Ishikawa (cell line): ENCODE measurements at regions not wholly inside any gene's neighbourhood (a gene's known extent, or its start where the extent isn't known, plus 50 kb on each side); places are given as distances from the start of the nearest gene placed in this dataset.

Experiments used
- CEBPB ChIP-seq: IDR thresholded peaks from 2 replicates; pipeline ENCODE4 v1.6.1; 2012
- CREB1 ChIP-seq: IDR thresholded peaks from 2 replicates; pipeline ENCODE4 v1.6.1; 2012; ENCODE audit warnings: low read depth
- EGR1 ChIP-seq: IDR thresholded peaks from 2 replicates; pipeline ENCODE4 v1.6.1; 2012
- EP300 ChIP-seq: IDR thresholded peaks from 2 replicates; pipeline ENCODE4 v1.6.1; 2012; ENCODE audit warnings: borderline replicate concordance
- FOXM1 ChIP-seq: IDR thresholded peaks from 2 replicates; pipeline ENCODE4 v1.6.1; 2012; ENCODE audit warnings: low read depth, borderline replicate concordance
- MAX ChIP-seq: IDR thresholded peaks from 2 replicates; pipeline ENCODE4 v1.6.1; 2012
- RAD21 ChIP-seq: IDR thresholded peaks from 2 replicates; pipeline ENCODE4 v1.6.1; 2012; ENCODE audit warnings: low read depth
- REST ChIP-seq: IDR thresholded peaks from 2 replicates; pipeline ENCODE4 v1.6.1; 2012; ENCODE audit warnings: low read depth, mild to moderate bottlenecking
- TAF1 ChIP-seq: IDR thresholded peaks from 2 replicates; pipeline ENCODE4 v1.6.1; 2012; ENCODE audit warnings: low read depth, mild to moderate bottlenecking
- YY1 ChIP-seq: IDR thresholded peaks from 2 replicates; pipeline ENCODE4 v1.6.1; 2012; ENCODE audit warnings: low read depth

DNA sequence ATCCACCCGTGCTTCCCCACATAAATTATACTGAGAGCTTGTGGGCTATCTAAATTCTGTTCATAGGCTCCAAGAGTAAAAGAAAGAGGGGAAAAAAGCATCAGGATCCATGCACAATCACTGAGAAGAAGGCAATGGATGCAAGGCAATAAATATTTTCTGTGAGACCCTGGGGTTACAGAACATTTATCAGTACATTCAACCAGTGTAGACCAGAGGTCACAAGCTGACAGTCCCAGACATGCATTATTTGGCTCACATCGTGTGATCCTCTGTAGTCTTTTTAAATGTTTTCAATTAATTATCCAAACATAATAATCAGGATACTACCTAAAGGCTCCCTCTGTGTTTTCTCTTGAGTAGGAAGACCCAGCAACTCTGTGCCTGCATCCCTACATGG is 267.9 kb upstream of the CAND1 start:
- no peak for TF ChIP-seq TAF1
- TF ChIP-seq YY1 = no peak
- no peak for TF ChIP-seq REST
- no peak for TF ChIP-seq EP300
- no peak for TF ChIP-seq MAX
- TF ChIP-seq RAD21 = no peak
- no peak for TF ChIP-seq CREB1
- no peak for TF ChIP-seq CEBPB
- no peak for TF ChIP-seq FOXM1
- no peak for TF ChIP-seq EGR1
